ENCODE measurements at regions not wholly inside any gene's neighbourhood (a gene's known extent, or its start where the extent isn't known, plus 50 kb on each side); places are given as distances from the start of the nearest gene placed in this dataset.

DNA sequence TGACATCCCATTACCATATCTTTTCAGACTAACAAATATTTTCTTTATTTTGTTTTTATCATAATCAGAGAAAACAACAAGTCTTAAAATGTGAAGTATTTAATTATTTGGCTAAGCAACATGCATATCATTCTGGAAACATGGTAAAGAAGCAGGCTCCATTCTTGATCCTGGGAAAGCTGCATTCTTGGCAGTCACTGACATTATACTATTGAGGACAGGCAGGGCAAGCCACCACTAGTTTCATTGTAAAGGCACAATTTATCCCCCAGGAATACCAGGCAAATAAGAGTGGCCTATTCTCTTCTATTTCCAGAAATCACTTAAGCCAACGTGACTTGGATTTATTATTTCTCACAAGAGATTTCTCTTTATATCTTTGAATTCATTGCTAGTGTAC is 153.8 kb upstream of the AKR1E2 start:
- Histone ChIP-seq H3K36me3 (no peaks in the 10 kb centered on the region), H3K4me3 (no peak overlapping the region), H3K27me3 (replicated peaks in 1 of 7) (peaks cover 0 to 10% (median 0%) of the 10 kb centered on the region in 7 donors), H3K4me1 (no peaks in the 10 kb centered on the region), H3K9me3 (peaks cover 0 to 22% (median 14%) of the 10 kb centered on the region in 8 donors), H3K27ac (no peak overlapping the region)
- intact Hi-C loops (cut with DNase I; ENCODE audit: low total_unique reads): no loop called here
- 76 to 86% (median 82%) methylated on average over 1 of the region's 1 CpG for WGBS, 5 donors
- TF ChIP-seq POLR2A (IDR thresholded peaks at IDR 0.05) (no peak), POLR2AphosphoS5 (IDR thresholded peaks at IDR 0.05) (no peak)
- TF ChIP-seq, protein P1, sequence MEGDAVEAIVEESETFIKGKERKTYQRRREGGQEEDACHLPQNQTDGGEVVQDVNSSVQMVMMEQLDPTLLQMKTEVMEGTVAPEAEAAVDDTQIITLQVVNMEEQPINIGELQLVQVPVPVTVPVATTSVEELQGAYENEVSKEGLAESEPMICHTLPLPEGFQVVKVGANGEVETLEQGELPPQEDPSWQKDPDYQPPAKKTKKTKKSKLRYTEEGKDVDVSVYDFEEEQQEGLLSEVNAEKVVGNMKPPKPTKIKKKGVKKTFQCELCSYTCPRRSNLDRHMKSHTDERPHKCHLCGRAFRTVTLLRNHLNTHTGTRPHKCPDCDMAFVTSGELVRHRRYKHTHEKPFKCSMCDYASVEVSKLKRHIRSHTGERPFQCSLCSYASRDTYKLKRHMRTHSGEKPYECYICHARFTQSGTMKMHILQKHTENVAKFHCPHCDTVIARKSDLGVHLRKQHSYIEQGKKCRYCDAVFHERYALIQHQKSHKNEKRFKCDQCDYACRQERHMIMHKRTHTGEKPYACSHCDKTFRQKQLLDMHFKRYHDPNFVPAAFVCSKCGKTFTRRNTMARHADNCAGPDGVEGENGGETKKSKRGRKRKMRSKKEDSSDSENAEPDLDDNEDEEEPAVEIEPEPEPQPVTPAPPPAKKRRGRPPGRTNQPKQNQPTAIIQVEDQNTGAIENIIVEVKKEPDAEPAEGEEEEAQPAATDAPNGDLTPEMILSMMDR (IDR thresholded peaks at IDR 0.05 in 8 of 11, conservative IDR thresholded peaks at IDR 0.05 in 3 of 11): no peak
- DNase-seq: no peak

DNA sequence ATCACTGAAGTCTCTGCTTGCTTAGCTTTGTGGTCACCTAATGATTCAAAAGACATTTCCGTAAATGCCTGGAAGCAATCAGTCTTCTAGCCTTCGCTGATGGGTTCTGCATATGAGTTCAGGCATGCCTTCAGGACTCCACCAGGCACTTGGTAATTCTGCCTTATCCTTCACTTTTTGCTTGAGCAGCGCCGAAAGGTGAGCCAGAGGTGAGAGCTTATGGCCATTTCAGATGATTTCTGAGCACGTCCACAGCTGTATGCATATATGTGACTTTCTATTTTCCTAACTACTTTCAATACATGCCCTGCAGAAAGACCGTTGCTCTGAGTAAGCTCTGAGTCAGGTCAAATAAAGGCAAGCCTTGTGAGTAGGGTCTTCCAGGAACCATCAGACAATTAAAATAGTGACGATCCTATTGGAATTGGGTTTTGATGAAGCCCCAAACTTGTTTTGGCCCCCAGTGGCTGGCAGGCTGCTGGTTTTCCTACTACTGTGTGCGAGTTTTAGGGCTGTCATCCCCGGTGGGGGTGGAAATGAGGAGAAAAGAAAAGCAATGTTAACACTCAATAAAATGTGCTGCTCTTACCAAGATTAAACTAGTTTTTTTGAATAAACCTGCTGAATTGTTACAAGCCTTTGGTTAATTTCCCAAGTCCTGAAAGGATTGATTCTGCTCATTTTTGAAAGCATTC is 154.4 kb upstream of the AKR1E2 start:
- no peaks in the 10 kb centered on the region for H3K4me1 ChIP-seq
- peaks cover 0 to 22% (median 14%) of the 10 kb centered on the region in 8 donors for H3K9me3 ChIP-seq
- H3K36me3 ChIP-seq: no peaks in the 10 kb centered on the region
- DNase-seq: no peak
- intact Hi-C loops (cut with DNase I; ENCODE audit: low total_unique reads): no loop called here
- H3K4me3 ChIP-seq: no peak overlapping the region
- TF ChIP-seq, protein P1 (IDR thresholded peaks at IDR 0.05 in 8 of 11, conservative IDR thresholded peaks at IDR 0.05 in 3 of 11): no peak
- TF ChIP-seq POLR2AphosphoS5 (IDR thresholded peaks at IDR 0.05) (no peak), POLR2A (IDR thresholded peaks at IDR 0.05) (no peak)
- WGBS, 5 donors: 85 to 95% (median 91%) methylated on average over 9 of the region's 9 CpGs
- no peak overlapping the region for H3K27ac ChIP-seq
- H3K27me3 ChIP-seq (replicated peaks in 1 of 7): peaks cover 0 to 10% (median 0%) of the 10 kb centered on the region in 7 donors

DNA sequence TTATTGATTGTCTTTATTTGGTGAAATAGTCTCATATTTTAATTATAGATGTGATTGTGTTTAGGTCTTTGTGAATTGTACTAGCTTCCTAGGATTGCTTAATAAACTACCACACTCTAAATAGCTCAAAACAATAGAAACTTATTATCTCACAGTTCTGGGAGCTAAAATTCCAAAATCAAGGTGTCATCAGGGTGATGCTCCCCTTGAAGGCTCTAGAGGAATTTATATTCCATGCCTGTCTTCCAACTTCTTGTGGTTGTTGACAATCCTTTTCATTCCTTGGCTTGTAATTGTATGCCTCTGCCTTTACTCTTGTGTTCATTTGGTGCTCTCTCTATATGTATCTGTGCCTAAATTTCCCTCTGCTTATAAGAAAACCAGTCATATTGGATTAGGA is 155.3 kb upstream of the AKR1E2 start:
- no peaks in the 10 kb centered on the region for H3K36me3 ChIP-seq
- no peak for DNase-seq
- TF ChIP-seq POLR2AphosphoS5 (IDR thresholded peaks at IDR 0.05): no peak
- TF ChIP-seq POLR2A (IDR thresholded peaks at IDR 0.05): no peak
- H3K4me1 ChIP-seq: no peaks in the 10 kb centered on the region
- H3K9me3 ChIP-seq: peaks cover 0 to 22% (median 14%) of the 10 kb centered on the region in 8 donors
- H3K27me3 ChIP-seq (replicated peaks in 1 of 7): peaks cover 0 to 10% (median 0%) of the 10 kb centered on the region in 7 donors
- intact Hi-C loops (cut with DNase I; ENCODE audit: low total_unique reads): no loop called here
- no peak overlapping the region for H3K27ac ChIP-seq
- H3K4me3 ChIP-seq: no peak overlapping the region

DNA sequence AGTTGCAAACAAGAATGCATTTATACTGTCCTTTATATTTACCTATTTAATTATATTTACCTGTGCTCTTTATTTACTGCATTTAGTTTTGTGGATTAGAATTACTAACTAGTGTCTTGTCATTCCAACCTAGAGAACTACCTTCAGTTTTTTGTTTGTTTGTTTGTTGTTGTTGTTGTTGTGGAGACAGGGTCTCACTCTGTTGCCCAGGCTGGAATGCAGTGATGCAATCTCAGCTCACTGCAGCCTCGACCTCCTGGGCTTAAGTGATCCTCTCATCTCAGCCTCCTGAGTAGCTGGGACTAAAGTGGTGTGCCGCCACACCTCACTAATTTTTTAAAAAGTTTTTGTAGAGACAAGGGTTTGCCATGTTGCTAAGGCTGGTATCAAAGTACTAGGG is 156.4 kb upstream of the AKR1E2 start:
- no peak overlapping the region for H3K27ac ChIP-seq
- intact Hi-C loops (cut with DNase I; ENCODE audit: low total_unique reads): no loop called here
- TF ChIP-seq, protein P1 (IDR thresholded peaks at IDR 0.05 in 8 of 11, conservative IDR thresholded peaks at IDR 0.05 in 3 of 11): no peak
- TF ChIP-seq POLR2AphosphoS5 (IDR thresholded peaks at IDR 0.05) (no peak), POLR2A (IDR thresholded peaks at IDR 0.05) (no peak)
- H3K9me3 ChIP-seq: peaks cover 0 to 22% (median 14%) of the 10 kb centered on the region in 8 donors
- DNase-seq: no peak
- WGBS, 5 donors: 77 to 92% (median 89%) methylated on average over 2 of the region's 2 CpGs
- no peak overlapping the region for H3K4me3 ChIP-seq
- H3K27me3 ChIP-seq (replicated peaks in 1 of 7): peaks cover 0 to 10% (median 0%) of the 10 kb centered on the region in 7 donors
- H3K4me1 ChIP-seq: no peaks in the 10 kb centered on the region
- H3K36me3 ChIP-seq: no peaks in the 10 kb centered on the region
